HG03342 (cell line): ENCODE measurements at regions not wholly inside any gene's neighbourhood (a gene's known extent, or its start where the extent isn't known, plus 50 kb on each side); places are given as distances from the start of the nearest gene placed in this dataset.

Experiments used
- ATAC-seq: cut with Tn5 transposase; IDR thresholded peaks from one replicate; pipeline ENCODE4 v1.9.1; 2021; ENCODE audit warnings: mild to moderate bottlenecking, moderate library complexity; ENCODE audit not compliant: unreplicated experiment

DNA sequence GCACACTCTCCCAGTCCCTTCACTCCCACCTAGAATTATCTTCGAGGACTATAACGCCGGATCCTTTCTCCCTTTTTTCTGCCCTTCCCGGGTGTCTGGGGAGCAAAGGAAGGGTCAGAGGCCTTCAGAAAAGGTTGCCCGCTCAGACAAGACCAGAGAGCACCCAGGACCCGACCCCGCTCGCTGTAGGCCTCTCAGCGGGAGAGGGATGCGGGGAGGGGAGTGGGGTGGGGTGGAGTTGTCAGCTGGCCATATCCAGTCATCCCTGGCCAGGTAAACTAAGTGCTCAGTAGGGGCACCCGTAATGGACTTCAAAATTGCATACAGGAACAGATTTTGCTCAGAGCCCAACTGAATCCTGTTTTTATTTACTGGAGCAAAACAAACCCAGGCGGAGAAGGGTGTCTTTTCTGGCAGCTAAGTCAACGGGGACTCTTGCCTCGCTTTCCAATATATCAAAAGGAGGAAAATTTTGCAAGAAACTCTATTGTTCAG, 65.0 kb downstream of the NOL4 start:
- no peak for ATAC-seq

GRCh38 chr18:34158881-34159690, 65.6 kb downstream of the NOL4 start:
- peak; percentile 64 for ATAC-seq

GRCh38 chr18:34153711-34154110, 71.0 kb downstream of the NOL4 start:
- ATAC-seq: peak; percentile 79

- no peak for ATAC-seq
Measured at GRCh38 chr18:34131006-34131405, 93.7 kb downstream of the NOL4 start.

- no peak for ATAC-seq
Measured at GRCh38 chr18:34128436-34128835, 96.3 kb downstream of the NOL4 start.

DNA sequence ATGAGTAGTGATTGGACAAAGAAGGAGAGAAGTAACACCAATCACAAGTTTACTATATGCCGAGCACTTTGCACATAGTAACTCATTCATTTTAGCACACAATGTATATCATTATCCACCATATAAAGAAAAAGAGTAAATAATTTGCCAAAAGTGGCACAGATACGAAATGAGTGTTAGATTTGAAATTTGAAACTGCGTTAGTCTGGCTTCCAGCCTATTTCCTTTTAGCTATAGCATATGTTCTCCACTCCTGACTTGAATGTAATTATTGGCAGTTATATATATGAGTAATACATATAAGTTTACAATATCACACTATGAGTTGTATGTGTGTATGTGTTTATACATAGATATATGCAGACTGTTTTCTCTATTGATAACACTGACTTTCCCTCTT, 98.6 kb downstream of the NOL4 start:
- no peak for ATAC-seq

DNA sequence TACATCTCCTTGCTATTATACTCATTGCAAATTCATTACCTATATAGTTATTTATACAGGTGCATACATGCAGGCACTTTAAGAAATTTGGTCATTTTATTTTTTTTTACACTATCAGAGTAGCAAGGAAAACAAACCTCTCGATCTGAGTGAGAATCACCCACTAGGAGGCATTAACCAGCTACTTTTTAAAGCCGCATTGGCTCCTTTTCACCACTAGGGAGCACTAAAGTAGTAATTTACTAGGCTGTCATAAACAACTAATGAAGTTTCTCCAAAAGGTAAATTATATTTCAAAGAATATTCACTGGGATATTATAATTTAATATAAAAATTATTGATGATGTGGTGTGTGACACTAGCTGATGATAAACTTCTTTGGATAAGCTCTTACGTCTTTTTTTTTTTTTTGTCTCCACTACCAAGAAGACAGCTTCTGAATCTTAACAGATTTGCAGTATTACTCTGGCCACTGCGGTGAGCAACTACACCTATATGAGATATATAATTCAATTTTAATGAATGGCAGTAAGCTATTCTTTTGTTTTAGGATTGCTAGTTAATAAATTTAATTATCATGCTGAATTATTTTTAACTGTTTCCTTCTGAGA, 101.9 kb downstream of the NOL4 start:
- peak; percentile 97 for ATAC-seq

DNA sequence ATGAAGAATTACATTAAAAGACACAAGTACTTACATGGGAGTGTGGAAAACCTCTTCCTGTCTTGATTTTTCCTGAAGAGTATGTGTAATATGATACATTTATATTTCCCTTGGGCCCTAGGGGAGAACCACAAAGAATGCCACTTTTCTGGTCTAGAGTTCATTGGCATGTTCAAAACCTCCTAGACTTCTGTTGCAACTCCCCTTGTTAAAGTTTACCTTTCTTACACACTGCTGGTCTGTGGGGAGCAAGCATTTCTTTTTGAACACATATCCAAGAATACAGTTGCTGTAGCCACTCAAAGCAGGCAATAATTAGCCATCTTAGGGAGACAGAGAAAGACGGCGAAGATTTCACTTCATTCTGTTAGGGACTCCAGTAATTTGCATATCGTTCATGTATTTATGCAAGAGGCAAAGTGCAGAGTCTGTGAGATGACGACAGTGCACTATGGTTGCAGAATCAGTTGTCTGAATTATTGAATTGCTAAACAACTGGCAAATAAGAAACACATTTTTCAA, 103.5 kb downstream of the NOL4 start:
- ATAC-seq: no peak

DNA sequence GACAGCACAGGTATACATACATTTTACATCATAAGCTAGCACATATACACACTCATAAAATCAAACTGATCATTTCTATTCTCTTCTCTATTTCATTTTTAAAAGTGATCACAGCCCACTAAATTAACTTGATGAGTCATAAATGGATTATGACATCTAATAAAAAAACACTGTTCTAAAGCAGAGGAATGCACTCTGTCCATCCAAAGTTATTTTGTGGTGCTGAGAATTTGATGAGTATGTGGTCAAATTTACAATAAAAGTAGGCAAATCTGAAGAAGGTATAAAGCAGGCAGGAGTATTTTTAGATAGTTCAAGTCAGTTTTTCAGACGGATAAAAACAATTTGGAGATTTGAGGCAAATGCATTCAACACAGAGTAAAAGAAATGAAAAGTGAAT, 104.4 kb downstream of the NOL4 start:
- ATAC-seq: no peak

GRCh38 chr18:34117319-34117718, 107.4 kb downstream of the NOL4 start:
- no peak for ATAC-seq

GRCh38 chr18:34115409-34116081, 109.2 kb downstream of the NOL4 start:
- no peak for ATAC-seq

DNA sequence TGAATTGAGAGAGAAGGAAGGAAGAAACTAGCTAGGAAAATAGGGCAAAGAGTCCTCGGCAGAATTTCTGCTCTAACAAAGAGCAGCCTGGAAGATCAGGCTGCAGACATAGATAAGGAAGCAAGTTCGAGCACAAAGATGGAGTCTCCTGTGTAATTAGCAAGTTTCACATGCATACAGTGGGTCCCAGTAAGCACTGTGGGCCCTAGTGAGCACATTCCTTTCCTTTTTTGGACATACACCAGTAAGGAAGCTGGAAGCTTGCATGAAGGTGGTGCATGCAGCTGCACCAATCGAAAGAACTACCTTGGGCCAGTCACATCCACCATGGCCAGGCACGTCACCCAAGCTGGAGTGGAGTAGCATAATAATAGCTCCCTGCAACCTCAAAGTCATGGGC, 109.7 kb downstream of the NOL4 start:
- ATAC-seq: no peak

- no peak for ATAC-seq
Measured at GRCh38 chr18:34108206-34108605, 116.5 kb downstream of the NOL4 start.

DNA sequence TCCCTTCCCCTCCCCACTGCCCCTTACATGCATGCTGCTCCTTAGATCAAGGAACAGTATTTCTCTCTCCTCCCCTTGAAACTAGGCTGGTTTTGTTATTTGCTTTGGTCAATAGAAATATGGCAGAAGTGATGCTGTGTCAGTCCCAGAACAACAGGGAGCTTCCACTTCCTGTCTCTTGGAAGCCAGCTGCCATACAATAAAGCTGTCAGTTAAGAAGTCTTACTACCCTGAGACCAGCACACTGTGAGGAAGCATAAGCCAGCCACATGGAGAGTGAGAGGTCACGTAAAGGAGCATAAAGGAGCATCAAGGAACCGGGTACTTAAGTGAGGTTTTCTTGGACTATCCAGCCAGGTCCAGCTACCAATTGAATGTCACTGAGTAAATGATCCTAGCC, 126.6 kb downstream of the NOL4 start:
- ATAC-seq: no peak

DNA sequence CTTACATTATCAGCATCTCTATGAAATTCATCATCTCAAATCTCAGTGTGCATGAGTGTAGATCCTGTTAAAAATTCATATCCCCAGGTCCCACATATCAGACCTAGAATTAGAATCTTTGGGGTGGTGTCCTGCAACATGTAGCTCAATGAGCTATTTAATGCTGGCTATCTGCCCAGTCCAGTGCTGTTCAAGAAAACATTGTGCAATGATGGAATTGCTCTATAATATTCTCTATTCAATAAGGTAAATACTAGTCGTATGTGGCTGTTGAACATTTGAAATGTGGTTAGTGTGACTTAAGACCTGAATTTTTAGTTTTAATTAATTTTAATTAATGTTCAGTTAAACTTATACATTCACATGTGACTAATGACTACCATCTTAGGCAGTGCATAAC, 127.4 kb downstream of the NOL4 start:
- no peak for ATAC-seq

GRCh38 chr18:34094148-34094547, 130.6 kb downstream of the NOL4 start:
- ATAC-seq: no peak

DNA sequence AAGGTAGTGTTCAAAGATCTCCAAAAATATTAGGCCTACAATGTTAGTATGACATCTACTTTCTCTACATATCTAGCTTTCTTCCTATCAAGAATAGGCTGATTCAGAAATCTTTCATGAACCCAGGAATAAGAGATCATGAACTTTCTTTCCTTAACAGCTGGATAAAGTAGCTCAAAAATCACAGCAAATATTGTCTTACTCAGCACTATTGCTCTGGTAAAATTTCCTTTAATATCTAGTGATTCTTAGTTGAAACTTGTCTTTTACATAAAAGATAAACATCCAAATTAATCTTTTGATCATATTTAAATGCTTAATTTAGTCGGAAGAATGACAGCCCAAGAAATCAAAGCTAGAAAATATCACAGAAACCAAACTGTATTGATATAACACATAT, 131.9 kb downstream of the NOL4 start:
- no peak for ATAC-seq

DNA sequence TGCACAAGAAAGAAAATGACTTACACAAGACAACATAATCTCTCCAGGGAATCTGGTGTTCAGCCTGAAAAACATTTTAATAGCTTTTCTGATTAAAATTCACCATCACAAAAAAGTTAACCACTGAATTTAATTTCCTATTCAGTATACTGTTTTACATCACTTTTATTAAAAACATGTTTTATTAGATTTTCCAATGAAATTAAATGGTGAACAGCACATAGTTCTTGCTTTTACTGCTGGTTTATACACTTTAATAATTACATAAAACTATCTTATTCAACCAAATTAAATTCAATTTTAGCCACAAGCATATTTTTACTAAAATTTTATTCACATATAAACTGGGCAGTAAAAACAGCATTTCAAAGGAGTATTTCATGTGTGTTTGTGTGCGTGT, 138.3 kb downstream of the NOL4 start:
- ATAC-seq: no peak

GRCh38 chr18:34085140-34085739, 139.5 kb downstream of the NOL4 start:
- ATAC-seq: no peak

DNA sequence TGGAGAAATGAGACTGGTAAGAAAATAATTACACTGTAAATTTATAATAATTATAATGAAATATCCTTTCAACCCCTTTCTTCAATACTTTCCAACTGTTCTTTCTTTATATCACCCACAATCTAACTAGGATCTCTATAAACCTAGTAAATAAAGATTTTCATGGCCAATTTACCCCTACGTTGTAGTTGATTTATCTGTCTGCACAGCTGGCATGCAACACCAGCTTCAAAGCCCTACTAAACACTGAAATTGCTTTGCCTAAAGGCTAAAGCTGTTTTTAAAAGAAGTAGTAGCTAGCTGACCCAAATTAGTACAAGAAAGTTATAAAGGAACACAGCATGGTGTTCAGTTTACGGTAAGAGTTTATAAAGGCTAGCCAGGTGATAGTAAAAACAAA, 140.1 kb downstream of the NOL4 start:
- no peak for ATAC-seq

DNA sequence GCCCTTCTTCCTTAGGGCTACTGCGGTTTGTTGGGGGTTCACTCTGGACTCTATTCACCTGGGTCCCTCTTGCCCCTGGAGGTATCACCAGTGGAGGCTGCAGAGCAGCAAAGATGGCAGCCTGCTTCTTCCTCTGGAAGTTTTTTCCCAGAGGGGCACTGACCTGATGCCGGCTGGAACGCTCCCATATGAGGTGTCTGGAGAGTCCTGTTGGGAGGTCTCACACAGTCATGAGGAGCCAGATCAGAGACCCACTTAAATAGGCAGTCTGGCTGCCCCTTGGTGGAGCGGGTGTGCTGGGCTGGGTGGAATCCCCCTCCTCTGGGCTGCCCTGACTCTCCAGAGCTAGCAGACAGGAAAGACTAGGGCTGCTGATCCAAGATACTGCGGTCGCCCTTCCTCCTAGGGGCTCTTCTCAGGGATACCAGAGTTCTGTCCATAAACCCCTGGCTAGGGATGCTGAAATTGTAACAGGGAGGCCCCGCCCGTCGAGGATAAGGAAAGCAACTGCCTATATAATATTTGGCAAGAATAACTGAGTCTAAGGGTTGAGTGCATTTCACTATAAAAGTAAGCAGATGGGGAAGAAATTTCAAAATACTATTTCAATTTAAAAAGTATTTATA, 140.7 kb downstream of the NOL4 start:
- ATAC-seq: no peak
